ENCODE measurements at regions not wholly inside any gene's neighbourhood (a gene's known extent, or its start where the extent isn't known, plus 50 kb on each side); places are given as distances from the start of the nearest gene placed in this dataset.

DNA sequence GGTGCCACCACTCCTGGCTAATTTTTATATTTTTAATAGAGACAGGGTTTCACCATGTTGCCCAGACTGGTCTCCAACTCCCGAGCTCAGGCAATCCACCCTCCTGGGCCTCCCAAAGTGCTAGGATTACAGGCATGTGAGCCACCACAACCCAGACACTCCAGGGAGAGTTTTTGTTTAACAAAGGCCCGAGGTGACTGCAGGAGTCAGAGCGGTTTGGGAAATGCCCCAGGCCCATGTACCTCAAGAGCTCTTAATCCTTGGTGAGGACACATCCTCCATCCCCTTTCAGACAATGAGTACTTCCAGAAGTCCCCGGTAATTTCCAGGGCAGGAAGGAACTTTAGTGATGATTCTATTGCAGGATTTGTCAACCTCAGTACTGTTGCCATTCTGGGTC, 176.0 kb downstream of the ESRRB start:
- no peak for DNase-seq

DNA sequence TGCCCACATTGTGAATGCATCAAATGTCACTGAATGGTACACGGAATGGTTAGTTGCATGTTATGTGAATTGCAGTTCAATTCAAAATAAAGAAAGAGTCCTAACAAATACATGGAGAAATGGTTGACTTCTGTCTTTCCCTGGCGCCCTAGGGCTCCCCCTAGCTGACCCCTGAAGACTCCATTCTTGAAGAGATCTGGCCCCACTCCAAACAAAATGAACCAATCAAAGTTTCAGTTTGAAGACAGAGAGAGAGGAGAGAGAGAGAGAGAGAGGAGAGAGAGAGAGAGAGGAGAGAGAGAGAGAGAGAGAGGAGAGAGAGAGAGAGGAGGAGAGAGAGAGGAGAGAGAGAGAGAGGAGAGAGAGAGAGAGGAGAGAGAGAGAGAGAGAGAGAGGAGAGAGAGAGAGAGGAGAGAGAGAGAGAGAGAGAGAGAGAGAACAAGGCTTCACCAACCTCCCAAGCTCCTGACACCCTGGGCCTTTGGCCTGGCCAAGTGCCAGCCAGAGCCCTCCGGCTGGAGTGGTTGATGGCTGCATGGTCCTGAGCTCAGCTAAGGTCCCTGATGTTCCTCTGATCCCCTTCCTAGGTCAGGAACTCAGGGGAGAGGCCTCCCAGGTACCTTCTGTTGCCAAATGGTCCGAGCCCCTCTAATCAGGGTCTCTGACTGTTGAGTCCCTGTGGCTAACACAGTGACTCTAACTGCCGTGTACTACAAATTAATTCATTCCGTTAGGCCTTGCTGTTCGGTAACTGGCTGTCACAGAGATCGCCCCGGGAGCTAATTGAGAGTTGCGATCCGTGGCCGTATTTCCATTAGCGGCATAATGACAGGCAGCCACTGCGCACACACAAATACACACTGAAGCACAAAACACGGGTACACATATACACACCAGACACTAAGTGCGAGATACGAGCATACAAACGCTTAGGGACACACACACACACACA, 188.8 kb downstream of the ESRRB start:
- no peak for DNase-seq

DNA sequence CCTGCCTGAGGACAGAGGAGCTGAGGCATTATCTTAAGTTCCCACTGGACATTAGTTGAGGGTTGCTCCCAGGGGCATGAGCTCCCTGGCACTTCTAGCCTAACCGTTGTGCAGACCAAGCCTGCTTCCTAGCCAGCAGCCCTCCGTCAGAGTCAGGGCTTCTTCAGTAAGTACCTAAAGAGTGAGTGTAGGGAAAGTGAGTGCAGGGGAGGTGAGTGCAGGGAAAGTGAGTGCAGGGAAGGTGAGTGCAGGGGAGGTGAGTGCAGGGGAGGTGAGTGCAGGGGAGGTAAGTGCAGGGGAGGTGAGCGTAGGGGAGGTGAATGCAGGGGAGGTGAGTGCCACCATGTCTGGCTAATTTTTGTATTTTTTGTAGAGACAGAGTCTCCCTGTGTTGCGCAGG, 190.5 kb downstream of the ESRRB start:
- no peak for DNase-seq

DNA sequence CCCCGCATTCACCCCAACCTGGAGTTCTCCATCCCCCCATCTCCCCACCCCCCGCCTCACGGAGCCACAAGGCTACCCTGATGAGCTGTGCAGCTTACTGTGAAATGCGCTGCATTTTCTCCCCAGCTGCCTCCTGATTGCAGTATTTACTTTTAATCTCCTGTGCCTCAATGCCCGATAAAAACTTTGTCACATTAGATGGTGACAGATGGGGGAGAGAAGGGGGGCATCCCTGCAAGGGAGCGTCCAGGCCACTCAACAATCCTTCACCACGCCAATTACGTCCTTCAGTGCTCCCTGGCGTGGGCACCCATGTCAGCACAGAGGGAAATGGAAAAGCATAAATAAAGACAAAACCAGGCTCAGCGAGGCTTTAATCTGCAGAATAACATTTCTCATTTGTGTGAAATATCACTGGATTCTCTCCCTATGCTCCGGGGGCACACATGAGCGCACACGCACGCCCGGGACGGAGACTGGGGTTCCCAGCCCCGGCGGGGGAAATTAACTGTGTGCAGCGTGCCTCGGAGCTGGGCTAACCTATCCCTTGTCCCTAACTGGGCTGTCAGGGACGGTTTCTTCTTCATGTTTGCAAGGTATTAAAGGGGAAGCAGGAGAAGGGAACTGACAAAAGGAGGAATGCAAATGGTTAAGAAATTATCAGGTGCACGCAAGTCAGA, 186.7 kb upstream of the VASH1 start:
- DNase-seq = peak; percentile 68

DNA sequence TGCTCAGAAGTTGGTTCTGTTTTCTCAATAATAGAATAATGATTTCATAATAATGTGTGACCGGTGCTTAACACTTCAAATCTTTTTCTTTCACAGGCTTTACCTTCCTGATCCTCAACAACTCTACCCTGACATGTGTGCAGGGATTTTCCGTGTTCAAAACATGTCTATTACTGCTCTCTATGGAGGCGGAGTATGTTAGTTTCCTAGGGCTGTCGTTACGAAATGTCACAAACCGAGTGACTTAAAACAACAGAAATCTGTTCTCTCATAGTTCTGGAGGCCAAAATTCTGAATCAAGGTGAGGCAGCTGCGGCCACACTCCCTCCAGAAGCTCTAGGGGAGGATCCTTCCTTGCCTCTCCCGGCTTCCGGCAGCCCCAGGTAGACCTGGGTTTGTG, 186.2 kb upstream of the VASH1 start:
- no peak for DNase-seq

DNA sequence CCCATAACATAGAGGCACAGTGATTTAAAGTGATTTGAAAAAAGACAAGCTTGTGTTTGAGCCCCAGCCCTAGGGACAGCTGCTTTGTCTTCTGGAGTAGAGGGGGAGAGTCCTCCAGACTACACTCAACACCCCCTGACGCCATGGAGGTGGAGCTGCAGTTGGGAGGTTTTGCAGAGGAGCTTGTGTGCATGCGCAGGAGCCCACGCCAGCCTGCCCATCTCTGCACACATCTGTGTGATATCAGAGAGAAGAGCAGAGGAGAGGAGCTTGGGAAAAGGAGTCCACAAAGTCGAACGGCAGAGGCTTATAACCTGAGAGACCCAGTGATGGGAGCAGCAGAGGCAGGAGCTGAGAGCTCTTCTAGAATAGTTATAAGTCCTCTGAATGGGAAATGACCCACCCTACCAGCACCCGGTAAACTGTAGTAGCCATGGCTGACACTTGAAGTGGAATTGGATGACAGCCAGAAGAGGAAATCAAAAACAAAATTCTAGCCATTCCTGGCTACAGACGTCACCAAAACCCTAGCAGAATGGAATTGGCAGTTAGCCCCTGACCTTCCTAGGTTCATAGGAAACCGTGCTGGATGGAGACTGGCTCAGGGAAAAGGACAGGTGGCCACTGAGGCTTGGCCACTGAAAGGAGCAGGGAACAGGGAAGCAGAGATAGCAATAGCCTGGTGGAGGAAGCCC, 185.1 kb upstream of the VASH1 start:
- DNase-seq = no peak

DNA sequence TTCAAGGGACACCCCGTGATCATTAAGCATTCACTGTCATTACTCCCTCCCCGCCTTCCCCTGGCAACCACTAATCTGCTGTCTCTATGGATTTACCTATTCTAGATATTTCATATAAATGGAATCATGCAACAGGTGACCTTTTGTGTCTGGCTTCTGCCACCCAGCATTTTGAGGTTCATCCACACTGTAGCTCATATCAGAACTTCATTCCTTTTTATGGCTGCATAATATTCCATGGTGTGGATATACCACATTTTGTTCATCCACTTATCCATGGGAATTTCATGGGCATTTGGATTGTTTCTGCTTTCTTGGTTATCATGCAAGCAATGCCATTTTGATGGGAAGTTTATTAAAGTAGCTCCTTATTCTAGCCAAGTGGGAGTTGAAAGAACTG, 184.2 kb upstream of the VASH1 start:
- no peak for DNase-seq

DNA sequence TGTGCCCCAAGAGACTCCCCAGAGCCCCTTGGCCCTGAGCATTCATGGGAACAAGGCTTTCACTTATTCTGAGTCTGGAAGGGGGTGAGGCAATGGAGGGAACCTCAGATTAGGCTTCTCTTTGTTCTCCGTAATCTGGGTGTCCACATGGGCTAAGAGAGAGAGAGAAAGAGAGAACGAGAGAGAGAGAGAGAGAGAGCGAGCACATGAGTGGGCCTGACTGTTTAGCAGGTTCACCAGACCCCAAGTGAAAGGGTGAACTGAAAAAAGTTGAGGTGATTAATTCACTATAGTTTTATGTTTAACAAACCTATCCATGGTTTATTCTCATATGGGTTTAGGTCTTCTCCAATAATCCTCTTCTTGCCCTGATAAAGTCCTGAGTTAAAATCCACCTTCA, 183.4 kb upstream of the VASH1 start:
- no peak for DNase-seq

DNA sequence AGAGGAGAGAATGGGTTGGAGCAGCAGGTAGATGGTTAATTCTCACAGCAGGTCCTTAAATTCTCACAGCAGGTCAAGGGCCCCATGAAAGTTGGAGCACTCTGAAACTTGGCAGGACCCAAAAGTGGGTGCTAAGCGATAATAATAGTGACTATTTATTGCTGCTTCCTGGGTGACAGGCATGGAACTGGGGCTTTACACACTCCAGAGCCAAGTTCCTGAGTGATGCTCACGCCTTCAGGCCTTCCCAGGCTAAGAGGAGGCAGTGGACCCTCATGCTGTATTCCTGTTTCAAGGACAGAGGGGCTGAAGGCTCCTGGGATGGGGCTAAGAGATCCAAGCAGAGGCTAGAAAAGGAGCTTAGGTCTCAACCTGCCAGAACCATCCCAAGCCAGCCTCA, 180.9 kb upstream of the VASH1 start:
- no peak for DNase-seq

DNA sequence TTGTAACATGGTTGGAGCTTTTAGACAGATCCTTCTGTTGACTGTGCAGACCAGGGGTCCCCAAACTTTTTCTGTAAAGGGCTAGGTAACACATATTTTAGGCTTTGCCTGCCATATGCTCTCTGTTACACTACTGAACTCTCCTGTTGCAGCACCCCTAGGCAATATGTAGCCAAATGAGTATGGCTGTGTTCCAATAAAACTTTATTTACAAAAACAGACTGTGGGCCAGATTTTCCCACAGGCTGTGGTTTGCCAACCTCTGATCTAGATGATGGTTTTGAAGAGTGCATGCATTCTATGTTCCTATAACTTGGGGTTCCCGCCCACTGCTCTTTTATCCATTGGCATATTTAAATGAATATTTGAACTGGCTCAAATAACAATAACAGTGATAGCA, 180.3 kb upstream of the VASH1 start:
- no peak for DNase-seq

DNA sequence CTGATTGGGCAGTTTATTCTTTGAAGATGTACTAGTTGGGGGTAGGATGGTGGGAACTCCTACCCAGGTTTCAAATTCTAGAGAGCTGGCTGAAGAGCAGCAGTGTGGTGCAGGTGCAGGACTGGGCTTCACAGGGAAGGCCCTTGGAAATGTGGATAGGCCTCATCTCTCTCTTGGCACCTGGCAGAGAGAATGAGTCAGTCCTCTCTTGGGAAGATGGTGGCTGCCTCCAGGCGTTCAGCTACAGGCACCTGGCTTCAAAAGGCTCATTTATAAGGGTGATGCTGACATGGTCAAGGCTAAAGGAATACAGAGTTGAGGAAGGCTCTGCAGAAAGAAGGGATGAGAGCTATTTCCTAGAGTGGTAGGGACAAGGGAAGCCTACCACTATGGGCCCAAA, 179.7 kb upstream of the VASH1 start:
- no peak for DNase-seq

DNA sequence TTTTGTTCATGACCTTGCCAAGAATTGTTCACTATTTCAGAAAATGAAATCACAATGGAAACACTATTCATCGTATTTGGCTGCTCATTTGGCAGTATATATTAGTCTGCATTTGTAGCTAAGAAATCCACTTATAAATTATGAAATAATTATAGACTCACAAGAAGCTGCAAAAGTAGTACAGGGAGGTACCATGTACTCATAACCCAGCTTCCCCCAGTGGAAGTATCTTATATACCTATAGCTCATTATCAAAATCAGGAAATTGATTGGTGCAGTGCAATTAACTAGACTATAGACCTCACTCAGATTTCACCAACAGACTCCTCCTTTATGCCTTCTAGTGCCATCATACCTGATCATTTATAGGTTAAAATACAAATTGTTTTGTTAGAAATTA, 178.8 kb upstream of the VASH1 start:
- DNase-seq = no peak

DNA sequence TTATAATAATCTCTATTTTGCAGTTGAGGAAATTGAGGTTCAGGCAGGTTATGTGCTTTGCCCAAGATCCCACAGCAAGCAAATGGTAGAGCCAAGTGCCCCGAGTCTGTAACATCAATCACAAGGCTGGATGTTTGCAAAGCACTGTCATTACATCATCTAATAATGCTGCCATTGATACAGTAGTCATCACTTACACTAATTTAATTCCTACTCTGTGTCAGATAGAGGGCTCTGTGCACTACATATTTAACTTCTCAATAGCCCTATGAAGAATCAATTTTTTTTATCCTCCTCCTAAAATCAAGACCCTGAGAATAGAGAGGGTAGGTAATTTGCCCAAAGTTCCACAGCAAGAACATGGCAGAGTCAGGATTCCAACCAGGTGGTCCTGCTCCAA, 178.1 kb upstream of the VASH1 start:
- DNase-seq = no peak

DNA sequence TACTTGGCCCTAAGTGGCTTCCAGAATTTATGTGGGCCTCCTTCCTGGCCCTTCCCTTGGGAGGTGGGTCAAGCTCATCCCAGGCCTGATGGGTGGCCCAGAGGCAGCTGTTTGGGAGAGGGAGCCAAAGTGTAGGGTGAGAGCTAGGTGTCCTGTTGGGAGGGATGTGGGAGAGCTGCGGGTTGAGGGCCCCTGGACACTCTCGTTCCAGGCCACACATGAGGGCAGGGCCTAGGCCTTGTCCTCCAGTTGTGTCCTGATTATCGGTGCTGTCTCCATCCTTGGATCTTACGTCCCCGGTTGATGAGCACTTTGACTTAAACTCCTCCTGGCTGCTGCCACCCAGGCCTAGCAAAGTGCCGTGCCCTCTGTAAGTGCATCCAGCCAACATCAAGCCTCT, 177.5 kb upstream of the VASH1 start:
- no peak for DNase-seq

DNA sequence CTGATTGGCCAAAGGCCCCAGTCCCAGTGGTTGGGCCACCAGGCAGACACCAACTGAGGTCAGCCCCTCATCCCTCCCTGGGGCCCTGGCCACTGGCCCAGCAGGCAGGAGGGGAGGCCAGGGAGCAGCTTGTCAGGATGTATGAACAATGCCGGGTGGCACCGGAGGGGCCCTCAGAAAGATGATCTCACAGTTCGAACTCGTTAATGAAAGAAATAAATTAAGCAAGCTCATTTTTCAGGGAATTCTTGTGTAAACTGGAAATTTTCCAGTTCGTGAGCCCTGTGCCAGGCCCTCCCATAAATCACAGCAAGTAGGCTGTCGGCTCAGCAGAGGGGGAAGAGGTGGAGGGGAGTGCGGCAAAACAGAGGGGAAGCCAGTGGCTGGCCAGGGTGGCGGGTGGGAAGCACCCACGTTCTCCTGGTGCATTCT, 177.0 kb upstream of the VASH1 start:
- peak; percentile 35 for DNase-seq

DNA sequence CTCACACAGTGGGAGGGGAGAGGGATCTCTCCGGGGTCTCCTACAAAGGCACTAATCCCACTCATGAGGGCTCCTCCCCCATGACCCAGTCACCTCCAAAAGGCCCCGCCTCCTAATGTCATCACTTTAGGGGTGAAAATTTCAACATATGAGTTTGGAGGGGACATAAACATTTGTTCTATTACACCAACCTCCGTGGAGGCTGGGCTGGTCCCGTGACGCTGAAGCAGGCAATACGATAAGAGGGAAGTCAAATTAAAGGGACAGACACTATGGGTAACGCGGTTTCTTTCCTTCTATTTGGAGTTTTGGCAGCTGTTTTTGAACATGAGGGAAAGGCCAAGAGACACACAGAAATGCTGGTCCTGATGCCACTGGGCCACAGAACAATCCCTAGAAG, 175.7 kb upstream of the VASH1 start:
- no peak for DNase-seq

DNA sequence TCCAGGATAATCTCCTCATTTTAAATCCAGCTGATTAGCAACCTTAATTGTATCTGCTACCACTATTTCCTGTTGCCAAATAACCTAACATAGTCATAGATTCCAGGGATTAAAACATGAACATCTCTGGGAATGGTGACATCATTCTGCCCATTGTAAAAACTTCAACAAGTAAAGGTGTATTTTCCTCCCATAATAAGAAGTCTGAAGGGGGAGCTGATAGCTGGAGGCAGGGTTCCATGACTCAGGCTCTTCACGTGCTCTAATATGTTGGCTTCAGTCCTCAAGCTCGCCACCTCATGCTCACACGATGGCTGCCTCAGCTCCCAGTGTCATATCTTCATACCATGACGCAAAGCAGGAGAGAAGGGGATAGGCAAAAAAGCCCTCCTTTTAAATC, 172.0 kb upstream of the VASH1 start:
- DNase-seq = no peak

DNA sequence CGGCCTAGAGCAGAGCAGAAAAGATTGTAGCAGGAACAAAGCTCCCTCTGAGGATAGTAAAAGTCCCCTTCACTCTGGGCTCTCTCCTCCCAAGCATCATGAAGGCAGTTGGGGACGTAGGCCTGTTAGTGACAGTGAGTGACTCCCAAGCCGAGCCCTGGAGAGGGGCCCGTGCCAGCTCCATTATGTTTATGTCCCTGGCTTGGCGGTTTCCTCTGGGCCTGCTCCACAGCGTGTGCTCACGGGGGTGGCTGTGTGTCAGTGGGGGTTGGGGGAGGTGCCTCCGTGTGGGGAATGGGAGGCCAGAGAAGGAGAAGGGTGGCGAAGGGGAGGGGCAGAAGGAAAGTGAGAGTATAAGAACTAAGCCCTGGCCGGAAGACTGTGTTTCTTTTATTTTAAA, 170.0 kb upstream of the VASH1 start:
- peak; percentile 68 for DNase-seq

DNA sequence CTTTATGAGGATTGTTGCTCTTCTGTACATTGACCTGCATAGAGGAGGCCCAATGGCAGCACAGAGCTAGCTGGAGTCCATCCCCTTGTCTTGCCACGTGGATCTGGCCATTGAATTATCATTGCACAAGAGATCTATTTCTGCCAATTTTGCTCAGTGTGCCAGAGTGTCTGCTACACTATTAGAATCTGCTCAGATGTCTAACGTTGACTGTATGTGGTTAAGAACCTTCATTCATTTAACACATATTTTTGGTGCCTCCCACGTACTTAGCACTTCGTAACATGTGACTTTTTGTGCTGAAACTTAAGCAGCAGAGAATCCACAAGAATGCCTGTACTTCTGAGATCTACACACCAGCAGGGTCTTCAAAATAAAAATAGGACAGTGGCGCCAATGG, 166.0 kb upstream of the VASH1 start:
- no peak for DNase-seq

DNA sequence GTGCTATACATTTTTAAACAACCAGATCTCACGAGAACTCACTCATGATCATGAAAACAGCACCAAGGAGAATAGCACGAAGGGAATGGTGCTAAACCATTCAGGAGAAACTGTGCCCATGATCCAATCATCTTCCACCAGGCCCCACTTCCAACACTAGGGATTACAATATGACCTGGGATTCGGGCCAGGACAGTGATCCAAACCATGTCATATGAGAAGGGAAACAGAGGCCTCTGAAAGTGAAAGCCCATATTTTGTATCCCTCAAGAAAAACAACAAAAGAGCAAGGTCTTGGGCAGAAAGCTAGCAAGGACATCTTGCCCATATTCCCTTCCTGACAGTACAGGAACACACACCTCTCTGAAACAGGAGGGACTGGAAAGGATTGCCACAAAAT, 163.9 kb upstream of the VASH1 start:
- no peak for DNase-seq

DNA sequence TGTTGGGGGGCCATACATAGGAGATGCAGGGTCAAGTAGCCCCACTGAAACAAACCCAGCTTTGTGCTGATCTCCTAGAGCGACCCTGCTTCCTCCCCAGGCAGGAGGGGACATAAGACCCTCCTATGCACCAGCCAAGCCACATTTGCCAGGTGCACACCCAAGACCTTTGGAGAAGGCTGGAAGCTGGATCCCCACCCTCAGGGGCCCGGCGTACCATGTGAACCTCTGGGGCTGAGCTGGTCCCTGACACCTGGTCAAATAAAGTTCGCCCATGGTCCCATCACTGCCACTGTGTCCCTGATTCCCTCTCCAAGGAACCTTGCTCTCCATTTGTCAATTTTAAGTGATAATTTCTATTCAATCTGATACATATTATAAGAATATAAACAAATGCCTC, 162.1 kb upstream of the VASH1 start:
- no peak for DNase-seq

DNA sequence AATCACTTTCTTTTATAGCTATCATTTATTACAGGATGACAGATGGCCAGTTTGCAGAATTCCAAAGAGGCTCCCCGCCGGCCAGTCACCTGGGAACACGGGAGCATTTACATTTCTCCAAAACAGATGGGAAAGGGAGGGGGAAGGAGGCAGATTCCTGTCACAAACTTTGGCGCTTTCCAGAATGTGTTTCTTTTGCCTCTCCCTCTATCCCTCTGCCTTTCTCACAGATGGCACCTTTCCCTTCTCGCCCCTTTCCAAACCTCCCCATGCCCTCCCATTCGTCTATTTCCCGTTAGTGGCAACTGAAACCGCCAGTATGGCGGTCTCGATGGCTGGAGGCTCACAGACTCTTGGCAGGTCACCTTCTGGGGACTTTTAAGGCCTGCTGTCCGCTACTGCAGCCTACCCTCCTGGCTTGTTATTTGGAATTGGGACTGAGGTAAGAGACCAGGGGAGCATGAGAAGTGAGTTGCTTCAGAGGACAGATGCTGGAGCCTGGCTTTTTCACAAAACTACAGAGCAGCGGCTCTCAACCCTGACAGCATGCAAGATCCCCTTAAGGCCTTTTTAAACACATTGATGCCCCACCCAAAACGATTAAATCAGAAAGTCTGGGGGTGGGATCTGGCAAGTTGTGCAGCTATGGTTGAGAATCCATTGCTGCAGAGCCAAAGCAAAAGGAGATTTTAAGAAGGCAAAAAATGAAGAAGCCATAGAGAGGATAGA, 161.5 kb upstream of the VASH1 start:
- DNase-seq = no peak

DNA sequence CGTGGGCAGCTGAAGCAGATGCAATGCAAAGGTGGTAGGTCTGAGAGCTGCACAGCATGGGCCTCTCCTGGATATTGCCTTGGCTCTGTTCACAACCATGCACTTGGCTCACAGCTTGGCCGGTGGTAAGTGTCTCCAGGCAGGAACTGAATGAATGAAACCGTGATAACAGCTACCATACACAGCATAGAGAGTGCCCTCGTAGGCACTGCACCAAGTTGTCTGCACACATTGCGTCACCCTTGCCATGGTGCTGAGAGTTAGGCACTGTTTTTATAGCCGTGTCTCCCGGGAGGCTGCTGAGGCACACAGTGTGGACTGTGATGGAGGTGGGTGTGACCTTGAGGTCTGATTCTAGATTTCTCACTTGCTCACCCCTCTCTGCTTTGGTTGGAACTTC, 157.6 kb upstream of the VASH1 start:
- DNase-seq = no peak
